K562 (cell line): ENCODE measurements at regions not wholly inside any gene's neighbourhood (a gene's known extent, or its start where the extent isn't known, plus 50 kb on each side); places are given as distances from the start of the nearest gene placed in this dataset.
A peak's percentile ranks its signal among the peaks of the same experiment; 100 is the strongest.

Source experiments
- ATAC-seq: fragments of 200-7000 bp; cut with Tn5 transposase; 3 replicates; pipeline ENCODE4 v1.9.1; 2020; ENCODE audit warnings: moderate library complexity
- BruUV-seq: library from RNA; stranded (reverse); fragments of 400-500 nt; replicated peaks from 2 replicates; lab custom pipeline; 2021; lab: Mats Ljungman, UMichigan
- CTCF ChIA-PET: fragments of 300-600 bp; formaldehyde crosslinking; extraction: SDS; loops from one replicate; lab custom pipeline; 2021; ENCODE audit warnings: low intra/inter-chr PET ratio; lab: Yijun Ruan, JAX
- POLR2A ChIA-PET: fragments of 300-600, 350-650 bp; sonication (Branson Sonifier 250); formaldehyde crosslinking; extraction: SDS; loops from one replicate; lab custom pipeline; 2021; ENCODE audit warnings: antibody characterized with exemption, inconsistent platforms; lab: Yijun Ruan, JAX
- DNase-seq, 4 experiments: peaks; one replicate each; pipeline versions ENCODE4 v3.0.0 to v3.0.0-alpha.2; 2011 to 2018; ENCODE audit warnings: low spot score in 3 of 4, mixed read lengths in 3 of 4; ENCODE audit errors: extremely low read depth in 1 of 4
- FAIRE-seq: peaks from 2 replicates; lab custom pipeline; 2011; peaks lifted over from hg19 to GRCh38; lab: Jason Lieb, UNC
- H2AFZ ChIP-seq: 2 replicates; pipeline ENCODE4 v1.6.0; 2011; ENCODE audit warnings: low read depth, low read length, control low read depth, inconsistent platforms
- H3K27ac ChIP-seq: fragments of 200-600 bp; 3 replicates; pipeline ENCODE4 v1.8.0; 2011; ENCODE audit warnings: low read depth, mild to moderate bottlenecking, control low read depth, inconsistent platforms, low read length, moderate library complexity, mixed read lengths; ENCODE audit errors: extremely low read depth
- H3K27me3 ChIP-seq, 2 experiments: fragments of 300-600 bp in 1 of 2; 2 replicates in 1 of 2; 3 replicates in 1 of 2; pipeline versions ENCODE4 v1.6.0 to v1.8.0; 2011; ENCODE audit warnings: inconsistent platforms in 2 of 2, low read length in 2 of 2, mild to moderate bottlenecking in 1 of 2, mixed read lengths in 1 of 2, moderate library complexity in 1 of 2; ENCODE audit not compliant: control insufficient read depth in 2 of 2, insufficient read depth in 2 of 2
- H3K36me3 ChIP-seq: fragments of 300-600 bp; 3 replicates; pipeline ENCODE4 v1.8.0; 2011; ENCODE audit warnings: mild to moderate bottlenecking, low read length, inconsistent platforms; ENCODE audit not compliant: control insufficient read depth, insufficient read depth
- H3K4me1 ChIP-seq, 2 experiments: fragments of 200-600 bp in 1 of 2; replicated peaks in 1 of 2; 2 replicates in 1 of 2; 3 replicates in 1 of 2; pipeline versions ENCODE4 v1.5.1 to v1.8.0; 2011; ENCODE audit warnings: inconsistent platforms in 2 of 2, low read length in 2 of 2, mild to moderate bottlenecking in 1 of 2, mixed read lengths in 1 of 2, moderate library complexity in 1 of 2; ENCODE audit not compliant: control insufficient read depth in 2 of 2, insufficient read depth in 2 of 2
- H3K4me2 ChIP-seq: 2 replicates; pipeline ENCODE4 v1.6.1; 2011; ENCODE audit warnings: low read length, control low read depth, inconsistent platforms, mixed read lengths; ENCODE audit not compliant: insufficient read depth
- H3K4me3 ChIP-seq: fragments of 200-600 bp; sonication (generic), shearing (Covaris generic); 2 replicates; pipeline ENCODE4 v1.5.1; 2016; ENCODE audit warnings: control low read depth, inconsistent platforms
- H3K79me2 ChIP-seq: fragments of 200-600 bp; 3 replicates; pipeline ENCODE4 v1.8.0; 2011; ENCODE audit warnings: low read length, inconsistent platforms; ENCODE audit not compliant: control insufficient read depth, insufficient read depth
- H3K9ac ChIP-seq, 2 experiments: 2 replicates each; pipeline versions ENCODE4 v1.6.0 to v1.6.1; 2011; ENCODE audit warnings: low read depth in 2 of 2, low read length in 2 of 2, control low read depth in 1 of 2, inconsistent platforms in 1 of 2, mild to moderate bottlenecking in 1 of 2, mixed read lengths in 1 of 2; ENCODE audit not compliant: insufficient read depth in 1 of 2
- H3K9me1 ChIP-seq: one replicate; pipeline ENCODE4 v1.6.0; 2011; ENCODE audit warnings: inconsistent platforms, mild to moderate bottlenecking, low read length, moderate library complexity; ENCODE audit not compliant: control insufficient read depth, insufficient read depth
- H3K9me3 ChIP-seq: replicated peaks from 2 replicates; pipeline ENCODE4 v1.5.1; 2011; ENCODE audit warnings: low read depth, low read length, inconsistent platforms; ENCODE audit not compliant: control insufficient read depth, insufficient read depth
- H4K20me1 ChIP-seq: replicated peaks from 2 replicates; pipeline ENCODE4 v1.6.1; 2011; ENCODE audit warnings: low read length, inconsistent platforms, mixed read lengths; ENCODE audit not compliant: control insufficient read depth, insufficient read depth
- DACH1 ChIP-seq: fragments of 450-650 bp; IDR thresholded peaks from 2 replicates; pipeline ENCODE4 v1.6.1; 2018; ENCODE audit not compliant: partially characterized antibody
- ESRRA ChIP-seq: fragments of 450-650 bp; IDR thresholded peaks from 2 replicates; pipeline ENCODE4 v1.6.1; 2014; ENCODE audit warnings: low read depth, mild to moderate bottlenecking, moderate library complexity, borderline replicate concordance
- KAT2B ChIP-seq: IDR thresholded peaks from one replicate; pipeline ENCODE4 v1.6.1; 2012; ENCODE audit warnings: low read depth, mild to moderate bottlenecking, control low read depth, inconsistent platforms, low read length, moderate library complexity
- MYC ChIP-seq, 2 experiments: fragments of 250-450 bp in 1 of 2; sonication (Bioruptor Pico) in 1 of 2; IDR thresholded peaks; 2 replicates each; pipeline versions ENCODE4 v1.5.1 to v1.6.1; 2012 to 2021; ENCODE audit warnings: low read depth in 2 of 2, borderline replicate concordance in 1 of 2, improper control_type of control experiment in 1 of 2, low read length in 1 of 2, mild to moderate bottlenecking in 1 of 2, moderate library complexity in 1 of 2
- NFATC3 ChIP-seq: fragments of 450-650 bp; IDR thresholded peaks from 2 replicates; pipeline ENCODE4 v1.6.1; 2017; ENCODE audit warnings: mild to moderate bottlenecking
- RAD21 ChIP-seq, 2 experiments: fragments of 250-450 bp in 1 of 2; fragments of 450-650 bp in 1 of 2; sonication (Bioruptor Pico) in 1 of 2; formaldehyde crosslinking in 1 of 2; IDR thresholded peaks in 1 of 2; conservative IDR thresholded peaks in 1 of 2; 2 replicates each; pipeline versions ENCODE4 v1.4.0 to v1.8.0; 2020 to 2022; ENCODE audit warnings: mild to moderate bottlenecking in 2 of 2, moderate library complexity in 1 of 2
- RBM22 ChIP-seq: fragments of 200-400 bp; formaldehyde crosslinking; IDR thresholded peaks from 2 replicates; pipeline ENCODE4 v1.6.1; 2018; ENCODE audit warnings: low read length, low read depth; ENCODE audit not compliant: poor library complexity, severe bottlenecking
- SIRT6 ChIP-seq: IDR thresholded peaks from one replicate; pipeline ENCODE4 v1.6.1; 2012; ENCODE audit warnings: low read depth, mild to moderate bottlenecking, control low read depth, inconsistent platforms, low read length, moderate library complexity
- ZNF584 ChIP-seq: fragments of 200-800 bp; sonication (Bioruptor generic); IDR thresholded peaks from 2 replicates; pipeline ENCODE4 v1.6.1; 2016; ENCODE audit warnings: low read depth, mild to moderate bottlenecking, missing genetic modification characterization, missing compliant biosample characterization
- WGBS: fragments of 100-300 bp; shearing (Covaris generic); methylation state at CpG from one replicate; pipeline ENCODE4 v1.1.6; 2016; ENCODE audit warnings: low coverage, mixed read lengths; ENCODE audit not compliant: insufficient coverage; ENCODE audit errors: missing lambda C conversion rate; 5-methylcytosine and 5-hydroxymethylcytosine counted together
- in situ Hi-C: fragments of 300-500 bp; cut with MboI; formaldehyde crosslinking; loops from 4 replicates; pipeline ENCODE4 v1.15.0; 2018; ENCODE audit warnings: inconsistent platforms, mixed read lengths
- intact Hi-C: fragments of 100-400 bp; cut with micrococcal nuclease; formaldehyde crosslinking; loops from 2 replicates; pipeline ENCODE4 v1.14.2; 2022
- TF ChIP-seq, protein P1 (sequence below): fragments of 450-650 bp; IDR thresholded peaks from 2 replicates; pipeline ENCODE4 v1.6.1; 2018; ENCODE audit warnings: mild to moderate bottlenecking, low read depth; ENCODE audit not compliant: partially characterized antibody
- TF ChIP-seq, protein P2 (sequence below): IDR thresholded peaks from 2 replicates; pipeline ENCODE4 v1.6.1; 2011; ENCODE audit warnings: borderline replicate concordance, low read depth, mild to moderate bottlenecking, moderate library complexity, low read length; ENCODE audit not compliant: insufficient read depth, poor library complexity, severe bottlenecking
- TF ChIP-seq, protein P3 (sequence below), 3 experiments: IDR thresholded peaks in 2 of 3; conservative IDR thresholded peaks in 1 of 3; 2 replicates each; pipeline ENCODE4 v1.5.1; 2011 to 2012; ENCODE audit warnings: low read length in 3 of 3, mild to moderate bottlenecking in 3 of 3, control low read depth in 2 of 3, improper control_type of control experiment in 1 of 3, inconsistent platforms in 1 of 3, low read depth in 1 of 3, mixed read lengths in 1 of 3, moderate library complexity in 1 of 3; ENCODE audit not compliant: insufficient read depth in 2 of 3
- TF ChIP-seq, protein P4 (sequence below), 2 experiments: fragments of 200-800 bp in 1 of 2; sonication (Bioruptor generic) in 1 of 2; sonication (generic) in 1 of 2; formaldehyde crosslinking in 1 of 2; IDR thresholded peaks in 1 of 2; conservative IDR thresholded peaks in 1 of 2; 2 replicates each; pipeline versions ENCODE4 v1.5.0 to v1.6.1; 2016 to 2020; ENCODE audit warnings: missing compliant biosample characterization in 1 of 2, missing genetic modification characterization in 1 of 2, missing genetic modification reagents in 1 of 2

DNA sequence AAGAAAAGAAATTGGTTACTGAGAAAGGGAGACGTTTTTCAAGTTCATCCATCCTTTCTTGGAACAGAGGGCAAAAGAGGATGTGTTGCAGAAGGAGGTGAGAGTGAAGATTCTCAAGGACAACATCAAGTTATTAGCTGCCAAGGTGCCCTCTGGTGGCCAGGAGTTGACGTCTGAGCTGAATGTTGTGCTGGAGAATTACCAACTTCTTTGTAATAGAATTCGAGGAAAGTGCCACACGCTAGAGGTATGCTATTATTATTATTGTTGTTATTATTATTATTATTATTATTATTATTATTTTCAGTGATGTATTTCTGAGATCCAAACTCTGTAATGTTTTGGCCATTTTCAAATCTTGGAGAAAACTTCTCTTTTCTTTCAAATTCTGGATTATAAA is 197.0 kb downstream of the UTRN start:
- no peaks in the 10 kb centered on the region for H4K20me1 ChIP-seq
- no peaks in the 10 kb centered on the region for H3K9me1 ChIP-seq
- CTCF ChIA-PET, result interaction anchor here (0.7 to 1.8 kb wide), 2 partner anchors 377 to 1209 kb away, joined by 3 to 7 read pairs; no protein-coding TSS in a partner anchor
- no peak overlapping the region for H3K27ac ChIP-seq
- 4% methylated on average over 4 of the region's 4 CpGs for WGBS
- no peak overlapping the region for H3K9ac ChIP-seq
- POLR2A ChIA-PET, result no interaction called here
- intact Hi-C loops, result loop anchor here (1.0 to 5.0 kb wide), 2 partner anchors 100 to 377 kb away; no protein-coding TSS in a partner anchor
- ATAC-seq, result peak; percentile 85
- peak; percentile 25 to 78 (median 40) for DNase-seq
- H3K4me2 ChIP-seq, result no peak overlapping the region
- no peaks in the 10 kb centered on the region for H3K9me3 ChIP-seq
- H3K36me3 ChIP-seq, result no peaks in the 10 kb centered on the region
- no peaks in the 10 kb centered on the region for H3K79me2 ChIP-seq
- H3K4me3 ChIP-seq, result no peak overlapping the region
- no peak overlapping the region for H2AFZ ChIP-seq
- in situ Hi-C loops, result loop anchor here (10.0 kb wide), 1 partner anchor 377 kb away; no protein-coding TSS in a partner anchor
- no peaks in the 10 kb centered on the region for H3K4me1 ChIP-seq
- peak; percentile 96 for FAIRE-seq
- BruUV-seq, result no TSS peak
- H3K27me3 ChIP-seq, result no peaks in the 10 kb centered on the region
- TF ChIP-seq RAD21 (CRISPR knock-in tag; conservative IDR thresholded peaks at IDR 0.05 in 1 of 2, IDR thresholded peaks at IDR 0.05 in 1 of 2), result peak; percentile 78 to 80
- no peak for TF ChIP-seq ZNF584 (CRISPR knock-in tag)
- no peak for TF ChIP-seq NFATC3
- peak; percentile 16; the same call in 1 of the 2 replicates for TF ChIP-seq ESRRA
- TF ChIP-seq, protein P1, sequence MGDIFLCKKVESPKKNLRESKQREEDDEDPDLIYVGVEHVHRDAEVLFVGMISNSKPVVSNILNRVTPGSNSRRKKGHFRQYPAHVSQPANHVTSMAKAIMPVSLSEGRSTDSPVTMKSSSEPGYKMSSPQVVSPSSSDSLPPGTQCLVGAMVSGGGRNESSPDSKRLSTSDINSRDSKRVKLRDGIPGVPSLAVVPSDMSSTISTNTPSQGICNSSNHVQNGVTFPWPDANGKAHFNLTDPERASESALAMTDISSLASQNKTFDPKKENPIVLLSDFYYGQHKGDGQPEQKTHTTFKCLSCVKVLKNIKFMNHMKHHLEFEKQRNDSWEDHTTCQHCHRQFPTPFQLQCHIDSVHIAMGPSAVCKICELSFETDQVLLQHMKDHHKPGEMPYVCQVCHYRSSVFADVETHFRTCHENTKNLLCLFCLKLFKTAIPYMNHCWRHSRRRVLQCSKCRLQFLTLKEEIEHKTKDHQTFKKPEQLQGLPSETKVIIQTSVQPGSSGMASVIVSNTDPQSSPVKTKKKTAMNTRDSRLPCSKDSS, result no peak
- peak; percentile 21 for TF ChIP-seq DACH1
- TF ChIP-seq SIRT6, result no peak
- TF ChIP-seq, protein P2, sequence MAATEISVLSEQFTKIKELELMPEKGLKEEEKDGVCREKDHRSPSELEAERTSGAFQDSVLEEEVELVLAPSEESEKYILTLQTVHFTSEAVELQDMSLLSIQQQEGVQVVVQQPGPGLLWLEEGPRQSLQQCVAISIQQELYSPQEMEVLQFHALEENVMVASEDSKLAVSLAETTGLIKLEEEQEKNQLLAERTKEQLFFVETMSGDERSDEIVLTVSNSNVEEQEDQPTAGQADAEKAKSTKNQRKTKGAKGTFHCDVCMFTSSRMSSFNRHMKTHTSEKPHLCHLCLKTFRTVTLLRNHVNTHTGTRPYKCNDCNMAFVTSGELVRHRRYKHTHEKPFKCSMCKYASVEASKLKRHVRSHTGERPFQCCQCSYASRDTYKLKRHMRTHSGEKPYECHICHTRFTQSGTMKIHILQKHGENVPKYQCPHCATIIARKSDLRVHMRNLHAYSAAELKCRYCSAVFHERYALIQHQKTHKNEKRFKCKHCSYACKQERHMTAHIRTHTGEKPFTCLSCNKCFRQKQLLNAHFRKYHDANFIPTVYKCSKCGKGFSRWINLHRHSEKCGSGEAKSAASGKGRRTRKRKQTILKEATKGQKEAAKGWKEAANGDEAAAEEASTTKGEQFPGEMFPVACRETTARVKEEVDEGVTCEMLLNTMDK, result peak; percentile 21
- no peak for TF ChIP-seq MYC (IDR thresholded peaks at IDR 0.05; ENCODE audit: low read depth, low read length)
- no peak for TF ChIP-seq MYC (CRISPR knock-in tag; IDR thresholded peaks at IDR 0.05; ENCODE audit: borderline replicate concordance, low read depth)
- TF ChIP-seq, protein P3, sequence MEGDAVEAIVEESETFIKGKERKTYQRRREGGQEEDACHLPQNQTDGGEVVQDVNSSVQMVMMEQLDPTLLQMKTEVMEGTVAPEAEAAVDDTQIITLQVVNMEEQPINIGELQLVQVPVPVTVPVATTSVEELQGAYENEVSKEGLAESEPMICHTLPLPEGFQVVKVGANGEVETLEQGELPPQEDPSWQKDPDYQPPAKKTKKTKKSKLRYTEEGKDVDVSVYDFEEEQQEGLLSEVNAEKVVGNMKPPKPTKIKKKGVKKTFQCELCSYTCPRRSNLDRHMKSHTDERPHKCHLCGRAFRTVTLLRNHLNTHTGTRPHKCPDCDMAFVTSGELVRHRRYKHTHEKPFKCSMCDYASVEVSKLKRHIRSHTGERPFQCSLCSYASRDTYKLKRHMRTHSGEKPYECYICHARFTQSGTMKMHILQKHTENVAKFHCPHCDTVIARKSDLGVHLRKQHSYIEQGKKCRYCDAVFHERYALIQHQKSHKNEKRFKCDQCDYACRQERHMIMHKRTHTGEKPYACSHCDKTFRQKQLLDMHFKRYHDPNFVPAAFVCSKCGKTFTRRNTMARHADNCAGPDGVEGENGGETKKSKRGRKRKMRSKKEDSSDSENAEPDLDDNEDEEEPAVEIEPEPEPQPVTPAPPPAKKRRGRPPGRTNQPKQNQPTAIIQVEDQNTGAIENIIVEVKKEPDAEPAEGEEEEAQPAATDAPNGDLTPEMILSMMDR (IDR thresholded peaks at IDR 0.05 in 2 of 3, conservative IDR thresholded peaks at IDR 0.05 in 1 of 3; ENCODE audit: insufficient read depth in 2 of 3, low read depth in 1 of 3, low read length in 3 of 3), result peak; percentile 61 to 73 (median 68)
- no peak for TF ChIP-seq KAT2B
- TF ChIP-seq RBM22, result no peak
- TF ChIP-seq, protein P4, sequence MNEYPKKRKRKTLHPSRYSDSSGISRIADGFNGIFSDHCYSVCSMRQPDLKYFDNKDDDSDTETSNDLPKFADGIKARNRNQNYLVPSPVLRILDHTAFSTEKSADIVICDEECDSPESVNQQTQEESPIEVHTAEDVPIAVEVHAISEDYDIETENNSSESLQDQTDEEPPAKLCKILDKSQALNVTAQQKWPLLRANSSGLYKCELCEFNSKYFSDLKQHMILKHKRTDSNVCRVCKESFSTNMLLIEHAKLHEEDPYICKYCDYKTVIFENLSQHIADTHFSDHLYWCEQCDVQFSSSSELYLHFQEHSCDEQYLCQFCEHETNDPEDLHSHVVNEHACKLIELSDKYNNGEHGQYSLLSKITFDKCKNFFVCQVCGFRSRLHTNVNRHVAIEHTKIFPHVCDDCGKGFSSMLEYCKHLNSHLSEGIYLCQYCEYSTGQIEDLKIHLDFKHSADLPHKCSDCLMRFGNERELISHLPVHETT (CRISPR knock-in tag; conservative IDR thresholded peaks at IDR 0.05 in 1 of 2, IDR thresholded peaks at IDR 0.05 in 1 of 2), result 0 out of 4 replicates have a peak, but pooled peaks of 1 of the 2 experiments have one; percentile 40
